G401 (cell line): ENCODE measurements at regions not wholly inside any gene's neighbourhood (a gene's known extent, or its start where the extent isn't known, plus 50 kb on each side); places are given as distances from the start of the nearest gene placed in this dataset.
A peak's percentile ranks its signal among the peaks of the same experiment; 100 is the strongest.
"Not testable (repeated sequence)": the region's sequence is repeated elsewhere in the genome, so short reads cannot be mapped to it uniquely, and the experiment has no call there.

Source experiments
- DNase-seq: peaks from one replicate; pipeline ENCODE4 v3.0.0-alpha.2; 2015; ENCODE audit warnings: low spot score
- in situ Hi-C: cut with HindIII; loops from 2 replicates; pipeline ENCODE4 v1.10.0; 2016; ENCODE audit warnings: low sequenced_read_pairs, mixed read lengths

- in situ Hi-C loops = no loop called here
- no peak for DNase-seq
Measured at GRCh38 chr7:97357459-97357858, 240.0 kb downstream of the SDHAF3 start.

GRCh38 chr7:97372882-97373281 is 255.4 kb downstream of the SDHAF3 start:
- DNase-seq = no peak
- in situ Hi-C loops = no loop called here

GRCh38 chr7:97373736-97374135 is 256.2 kb downstream of the SDHAF3 start:
- in situ Hi-C loops = no loop called here
- no peak for DNase-seq

- in situ Hi-C loops = no loop called here
- peak; percentile 2 for DNase-seq
Measured at GRCh38 chr7:97377713-97378112, 260.2 kb downstream of the SDHAF3 start.

- in situ Hi-C loops = no loop called here
- DNase-seq = no peak
Measured at GRCh38 chr7:97381815-97382554, 264.5 kb downstream of the SDHAF3 start.

GRCh38 chr7:97390052-97390451 is 272.6 kb downstream of the SDHAF3 start:
- in situ Hi-C loops = no loop called here
- DNase-seq = no peak

- in situ Hi-C loops = no loop called here
- DNase-seq = no peak
Measured at GRCh38 chr7:97390915-97391593, 273.6 kb downstream of the SDHAF3 start.

- no peak for DNase-seq
- in situ Hi-C loops = no loop called here
Measured at GRCh38 chr7:97401398-97401797, 283.9 kb downstream of the SDHAF3 start.

GRCh38 chr7:97405835-97406234 is 288.3 kb downstream of the SDHAF3 start:
- in situ Hi-C loops = no loop called here
- DNase-seq = no peak

GRCh38 chr7:97407106-97407505 is 289.6 kb downstream of the SDHAF3 start:
- in situ Hi-C loops = no loop called here

GRCh38 chr7:97409346-97409745 is 291.8 kb downstream of the SDHAF3 start:
- in situ Hi-C loops = no loop called here
- DNase-seq = no peak

More at GRCh38 chr7:97407106-97407505, 289.6 kb downstream of the SDHAF3 start:
- DNase-seq = no peak

- in situ Hi-C loops = no loop called here
- no peak for DNase-seq
Measured at GRCh38 chr7:97418312-97418711, 300.8 kb downstream of the SDHAF3 start.

- in situ Hi-C loops = no loop called here
- DNase-seq = no peak
Measured at GRCh38 chr7:97419898-97420297, 302.4 kb downstream of the SDHAF3 start.

- in situ Hi-C loops = no loop called here
- no peak for DNase-seq
Measured at GRCh38 chr7:97421307-97421930, 303.9 kb downstream of the SDHAF3 start.

GRCh38 chr7:97422046-97422445 is 304.5 kb downstream of the SDHAF3 start:
- no peak for DNase-seq
- in situ Hi-C loops = no loop called here

GRCh38 chr7:97430006-97430405 is 301.9 kb upstream of the TAC1 start:
- DNase-seq = no peak
- in situ Hi-C loops = no loop called here

GRCh38 chr7:97439637-97440214 is 292.2 kb upstream of the TAC1 start:
- in situ Hi-C loops = no loop called here
- DNase-seq = no peak

GRCh38 chr7:97446361-97446760 is 285.5 kb upstream of the TAC1 start:
- in situ Hi-C loops = no loop called here
- DNase-seq = no peak

GRCh38 chr7:97449448-97449847 is 282.4 kb upstream of the TAC1 start:
- DNase-seq, in situ Hi-C loops: not testable (repeated sequence)

GRCh38 chr7:97450516-97450915 is 281.4 kb upstream of the TAC1 start:
- no peak for DNase-seq
- in situ Hi-C loops = no loop called here
